ENCODE measurements at regions not wholly inside any gene's neighbourhood (a gene's known extent, or its start where the extent isn't known, plus 50 kb on each side); places are given as distances from the start of the nearest gene placed in this dataset.
"Not testable (repeated sequence)": the region's sequence is repeated elsewhere in the genome, so short reads cannot be mapped to it uniquely, and the experiment has no call there.

DNA sequence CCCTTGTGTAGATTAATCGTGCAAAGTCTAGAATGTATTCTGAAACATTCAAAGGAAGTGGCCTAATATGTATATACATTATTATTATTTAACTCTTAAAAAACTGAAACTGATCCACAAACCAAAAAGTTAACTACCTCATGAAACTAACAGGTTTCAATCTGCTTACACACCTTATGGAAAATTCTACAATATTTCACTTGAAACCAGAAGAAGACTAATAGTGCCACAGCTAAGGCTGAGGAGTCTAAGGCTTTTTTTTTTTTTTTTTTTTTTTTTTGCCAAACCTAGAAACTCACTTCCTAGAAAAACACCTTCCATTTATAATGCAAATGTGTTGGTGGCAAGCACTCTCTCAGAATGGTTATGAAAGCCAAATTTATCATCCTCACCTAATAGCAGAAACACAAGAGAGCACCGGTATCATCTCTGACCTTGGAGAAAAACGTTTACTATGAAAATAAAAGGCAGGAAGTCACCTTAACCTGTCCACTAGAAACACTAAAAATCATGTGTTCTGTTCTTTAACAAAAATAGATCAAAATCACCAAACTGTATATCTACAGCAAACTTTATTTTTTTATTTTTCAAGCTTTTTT, 586.1 kb downstream of the FRK start:
- no peak for TF ChIP-seq Cebpa-rat (IDR thresholded peaks at IDR 0.05)
- Histone ChIP-seq H3K9me3 (no peaks in the 10 kb centered on the region), H3K4me3 (no peak overlapping the region), H3K27me3 (no peaks in the 10 kb centered on the region), H3K27ac (no peak overlapping the region), H3K36me3 (no peaks in the 10 kb centered on the region), H3K9ac (no peak overlapping the region), H3K4me2 (no peak overlapping the region), H4K20me1 (no peaks in the 10 kb centered on the region), H3K4me1 (no peaks in the 10 kb centered on the region)

DNA sequence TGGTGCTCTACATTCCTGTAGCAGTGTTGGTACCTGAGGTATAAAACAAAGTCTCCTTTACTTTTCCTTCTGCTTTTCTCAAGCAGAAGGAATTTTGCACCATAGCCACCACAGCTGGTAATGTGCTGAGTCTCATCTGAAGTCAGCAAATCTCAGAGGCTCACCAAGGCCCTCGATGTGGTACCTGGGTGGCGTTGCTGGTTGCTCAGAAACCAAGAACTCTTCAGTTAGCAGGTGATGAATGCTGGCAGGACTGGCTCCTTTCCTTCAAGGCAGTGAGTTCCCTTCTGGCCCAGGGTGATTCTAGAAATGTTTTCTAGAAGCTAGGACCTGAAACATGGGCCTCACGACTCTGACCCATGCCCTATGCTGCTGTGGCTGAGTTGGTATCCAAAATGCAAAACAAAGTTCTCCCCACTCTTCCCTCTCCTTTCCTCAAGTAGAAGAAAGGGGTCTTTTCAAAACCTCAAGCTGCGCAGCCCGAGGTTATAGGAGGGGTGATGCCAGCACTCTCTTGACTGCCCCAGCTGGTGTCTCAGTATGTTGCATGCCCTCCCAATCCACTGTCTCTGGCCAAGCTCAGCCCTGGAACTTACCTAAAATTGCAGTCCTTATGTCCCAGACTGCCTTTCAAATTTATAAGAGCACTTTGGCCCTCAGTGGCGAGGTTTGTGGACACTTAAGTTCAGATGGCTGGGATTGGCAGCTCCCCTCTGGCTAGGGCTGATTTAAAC, 592.3 kb downstream of the FRK start:
- no peaks in the 10 kb centered on the region for H4K20me1 ChIP-seq
- H3K4me2 ChIP-seq = no peak overlapping the region
- no peak overlapping the region for H3K27ac ChIP-seq
- H3K4me3 ChIP-seq = no peak overlapping the region
- no peaks in the 10 kb centered on the region for H3K36me3 ChIP-seq
- no peak for TF ChIP-seq Cebpa-rat (IDR thresholded peaks at IDR 0.05)
- H3K9ac ChIP-seq = no peak overlapping the region
- no peaks in the 10 kb centered on the region for H3K4me1 ChIP-seq
- no peaks in the 10 kb centered on the region for H3K9me3 ChIP-seq
- no peaks in the 10 kb centered on the region for H3K27me3 ChIP-seq

DNA sequence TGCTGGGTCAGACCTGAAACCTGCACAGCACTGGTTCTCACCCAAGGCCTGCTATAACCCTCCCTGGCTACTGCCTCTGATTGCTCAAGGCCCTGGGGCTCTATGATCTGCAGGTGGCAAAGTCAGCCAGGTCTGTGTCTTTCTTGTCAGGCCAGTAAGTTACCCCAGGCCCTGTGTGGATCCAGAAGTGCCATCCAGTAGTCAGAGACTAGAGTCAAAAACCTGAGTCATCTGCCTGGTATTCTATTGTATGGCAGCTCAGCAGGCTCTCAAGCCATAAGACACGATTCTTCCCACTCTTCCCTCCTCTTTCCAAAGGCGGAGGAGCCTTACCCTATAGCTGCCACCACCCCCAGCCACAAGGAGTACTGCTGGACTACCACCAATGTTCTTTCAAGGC, 593.0 kb downstream of the FRK start:
- no peaks in the 10 kb centered on the region for H3K4me1 ChIP-seq
- TF ChIP-seq Cebpa-rat (IDR thresholded peaks at IDR 0.05) = no peak
- no peaks in the 10 kb centered on the region for H3K9me3 ChIP-seq
- H3K4me3 ChIP-seq = no peak overlapping the region
- no peak overlapping the region for H3K27ac ChIP-seq
- H3K9ac ChIP-seq = no peak overlapping the region
- H3K27me3 ChIP-seq = no peaks in the 10 kb centered on the region
- H4K20me1 ChIP-seq = no peaks in the 10 kb centered on the region
- H3K4me2 ChIP-seq = no peak overlapping the region
- no peaks in the 10 kb centered on the region for H3K36me3 ChIP-seq

DNA sequence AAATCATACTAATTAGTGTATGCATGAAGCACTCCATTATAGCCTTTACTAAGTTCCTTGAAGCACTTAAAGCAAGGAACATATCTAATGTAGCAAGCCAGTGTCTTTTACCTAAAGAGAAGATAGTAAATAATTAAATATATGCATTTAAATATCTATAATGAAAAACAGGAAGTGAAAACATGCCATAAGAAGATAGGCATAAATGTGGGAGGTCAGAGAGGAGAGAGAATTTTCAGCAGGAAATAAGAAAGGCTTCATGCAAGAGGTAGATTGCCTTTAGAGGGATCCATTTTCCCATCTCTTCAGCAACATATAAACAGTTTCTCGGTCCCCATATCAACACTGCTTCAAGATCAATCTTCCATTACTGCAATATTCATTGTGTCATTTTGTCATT, 599.8 kb downstream of the FRK start:
- TF ChIP-seq Cebpa-rat (IDR thresholded peaks at IDR 0.05) = no peak
- no peaks in the 10 kb centered on the region for H4K20me1 ChIP-seq
- no peaks in the 10 kb centered on the region for H3K9me3 ChIP-seq
- H3K27ac ChIP-seq = no peak overlapping the region
- no peak overlapping the region for H3K4me2 ChIP-seq
- H3K4me1 ChIP-seq = no peaks in the 10 kb centered on the region
- H3K27me3 ChIP-seq = no peaks in the 10 kb centered on the region
- no peak overlapping the region for H3K9ac ChIP-seq
- no peak overlapping the region for H3K4me3 ChIP-seq
- H3K36me3 ChIP-seq = no peaks in the 10 kb centered on the region

DNA sequence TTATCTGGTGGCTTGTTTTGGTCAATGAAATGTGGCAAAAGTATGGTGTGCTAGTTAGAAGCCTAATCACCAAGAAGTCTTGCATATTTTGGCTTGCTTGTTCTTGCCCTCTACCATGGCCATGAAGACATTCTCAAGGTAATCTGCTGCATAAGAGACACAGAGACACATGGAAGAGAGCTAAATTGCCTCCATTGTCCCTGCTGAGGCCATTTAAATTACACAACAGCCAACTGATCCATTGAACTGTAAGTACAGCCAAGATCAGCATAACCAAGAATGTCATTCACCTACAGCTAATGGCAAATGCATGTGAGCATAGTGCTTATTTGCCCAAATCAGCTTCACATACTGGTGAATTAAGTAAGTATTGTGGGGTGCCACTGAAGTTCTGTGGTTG, 603.8 kb downstream of the FRK start:
- H3K4me1 ChIP-seq = no peaks in the 10 kb centered on the region
- no peaks in the 10 kb centered on the region for H4K20me1 ChIP-seq
- H3K36me3 ChIP-seq = no peaks in the 10 kb centered on the region
- H3K9me3 ChIP-seq = no peaks in the 10 kb centered on the region
- no peak overlapping the region for H3K9ac ChIP-seq
- H3K27me3 ChIP-seq = no peaks in the 10 kb centered on the region
- no peak overlapping the region for H3K4me3 ChIP-seq
- H3K27ac ChIP-seq = no peak overlapping the region
- no peak for TF ChIP-seq Cebpa-rat (IDR thresholded peaks at IDR 0.05)
- no peak overlapping the region for H3K4me2 ChIP-seq

DNA sequence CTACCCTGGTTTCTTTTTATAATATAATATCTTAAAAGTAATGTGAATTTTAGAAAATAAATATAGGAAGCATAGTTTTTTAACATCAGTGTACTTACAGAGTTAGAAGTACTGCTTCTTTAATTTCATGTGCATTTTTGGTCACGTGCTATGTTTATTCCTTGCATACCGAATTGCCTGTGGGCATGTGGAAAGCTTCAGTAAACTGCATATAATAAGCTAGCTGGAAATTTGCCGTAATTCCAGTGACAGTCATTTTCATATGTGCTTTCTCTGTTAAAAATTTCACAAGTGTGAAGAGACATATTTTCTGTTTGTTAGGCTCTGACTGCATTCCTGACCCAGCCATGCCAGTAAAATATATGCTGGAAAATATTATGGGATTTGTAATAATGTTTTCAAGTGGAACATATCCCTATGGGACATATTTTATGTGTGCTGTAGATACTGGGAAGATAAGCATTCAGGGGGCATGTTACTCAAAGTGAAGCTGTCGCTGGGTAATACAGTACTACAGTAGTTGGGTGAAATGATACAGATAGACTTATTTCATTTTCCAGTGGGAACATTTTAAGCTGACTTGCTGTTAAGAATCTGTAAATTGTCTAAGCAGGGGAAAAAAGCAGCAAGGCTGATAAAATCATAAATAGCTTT, 616.7 kb downstream of the FRK start:
- no peaks in the 10 kb centered on the region for H3K36me3 ChIP-seq
- no peaks in the 10 kb centered on the region for H4K20me1 ChIP-seq
- H3K9me3 ChIP-seq = no peaks in the 10 kb centered on the region
- no peak overlapping the region for H3K4me2 ChIP-seq
- no peak overlapping the region for H3K4me3 ChIP-seq
- no peak overlapping the region for H3K27ac ChIP-seq
- H3K9ac ChIP-seq = no peak overlapping the region
- H3K4me1 ChIP-seq = no peaks in the 10 kb centered on the region
- no peak for TF ChIP-seq Cebpa-rat (IDR thresholded peaks at IDR 0.05)
- H3K27me3 ChIP-seq = no peaks in the 10 kb centered on the region

DNA sequence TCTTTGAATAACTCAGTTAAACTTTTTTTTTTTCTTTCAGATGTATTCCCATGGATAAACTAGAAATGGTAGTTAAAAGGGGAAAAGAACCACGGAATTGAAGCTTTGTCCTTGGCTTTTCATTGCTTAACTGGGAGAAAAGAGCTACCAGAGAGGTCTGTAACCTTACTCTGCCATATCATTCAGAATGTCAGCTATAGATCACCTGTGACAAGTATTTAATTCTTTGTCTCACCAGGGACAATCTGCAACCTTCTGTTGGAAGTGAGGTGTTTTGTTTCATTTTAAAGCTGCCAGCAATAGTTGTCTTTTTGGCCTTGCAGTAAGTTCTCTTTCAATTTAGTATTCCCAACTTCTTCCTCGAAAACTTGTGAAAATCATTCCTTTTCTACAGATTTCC, 618.4 kb downstream of the FRK start:
- Histone ChIP-seq H3K27me3 (no peaks in the 10 kb centered on the region), H4K20me1 (no peaks in the 10 kb centered on the region), H3K27ac (no peak overlapping the region), H3K9me3 (no peaks in the 10 kb centered on the region), H3K4me1 (no peaks in the 10 kb centered on the region), H3K36me3 (no peaks in the 10 kb centered on the region), H3K9ac (no peak overlapping the region), H3K4me2 (no peak overlapping the region), H3K4me3 (no peak overlapping the region)
- no peak for TF ChIP-seq Cebpa-rat (IDR thresholded peaks at IDR 0.05)

DNA sequence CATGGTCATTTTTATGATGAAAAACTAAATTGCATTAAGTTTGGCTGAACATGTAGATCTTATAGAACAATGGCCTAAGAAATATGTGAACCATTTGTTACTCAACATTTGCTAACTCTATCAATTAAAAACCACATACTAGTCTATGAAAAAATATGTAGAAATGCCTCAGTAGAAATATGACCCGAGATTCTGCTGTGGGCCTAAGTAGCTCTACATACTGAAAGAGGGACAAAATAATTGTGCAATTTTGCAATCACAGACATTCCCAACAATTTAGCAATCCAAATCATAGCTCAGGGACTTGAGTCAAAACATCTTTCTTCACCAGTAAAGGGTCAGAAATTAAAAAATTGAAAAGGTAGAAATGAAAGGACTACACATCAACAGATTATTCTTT, 619.0 kb downstream of the FRK start:
- H3K9ac ChIP-seq = no peak overlapping the region
- H3K27ac ChIP-seq = no peak overlapping the region
- no peak overlapping the region for H3K4me3 ChIP-seq
- no peaks in the 10 kb centered on the region for H4K20me1 ChIP-seq
- no peaks in the 10 kb centered on the region for H3K9me3 ChIP-seq
- H3K4me2 ChIP-seq = no peak overlapping the region
- no peak for TF ChIP-seq Cebpa-rat (IDR thresholded peaks at IDR 0.05)
- no peaks in the 10 kb centered on the region for H3K36me3 ChIP-seq
- no peaks in the 10 kb centered on the region for H3K27me3 ChIP-seq
- no peaks in the 10 kb centered on the region for H3K4me1 ChIP-seq

DNA sequence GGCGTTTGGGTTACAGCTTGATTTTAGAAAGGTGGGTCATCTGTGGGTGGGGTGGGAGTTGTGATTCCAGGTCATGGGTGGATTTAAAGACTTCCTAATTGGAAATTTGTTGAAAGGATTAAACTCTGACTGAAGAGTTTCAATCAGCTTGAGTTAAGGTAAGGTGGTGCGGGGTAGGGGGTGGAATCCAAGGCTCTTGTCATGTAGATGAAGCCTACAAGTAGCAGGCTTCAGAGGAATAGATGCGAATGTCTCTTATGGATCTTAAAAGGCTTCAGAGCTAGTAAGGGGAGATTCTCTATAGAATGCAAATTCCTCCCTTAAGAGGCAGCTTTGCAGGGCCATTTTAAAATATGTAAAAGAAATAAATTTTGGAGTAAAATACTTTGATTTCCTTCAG, 645.3 kb downstream of the FRK start:
- H3K4me1 ChIP-seq = no peaks in the 10 kb centered on the region
- H3K9me3 ChIP-seq = peaks cover 5% of the 10 kb centered on the region
- H3K27ac ChIP-seq = no peak overlapping the region
- no peak for TF ChIP-seq Cebpa-rat (IDR thresholded peaks at IDR 0.05)
- H3K9ac ChIP-seq = no peak overlapping the region
- no peaks in the 10 kb centered on the region for H3K27me3 ChIP-seq
- no peaks in the 10 kb centered on the region for H4K20me1 ChIP-seq
- H3K4me3 ChIP-seq = no peak overlapping the region
- H3K4me2 ChIP-seq = no peak overlapping the region
- no peaks in the 10 kb centered on the region for H3K36me3 ChIP-seq

DNA sequence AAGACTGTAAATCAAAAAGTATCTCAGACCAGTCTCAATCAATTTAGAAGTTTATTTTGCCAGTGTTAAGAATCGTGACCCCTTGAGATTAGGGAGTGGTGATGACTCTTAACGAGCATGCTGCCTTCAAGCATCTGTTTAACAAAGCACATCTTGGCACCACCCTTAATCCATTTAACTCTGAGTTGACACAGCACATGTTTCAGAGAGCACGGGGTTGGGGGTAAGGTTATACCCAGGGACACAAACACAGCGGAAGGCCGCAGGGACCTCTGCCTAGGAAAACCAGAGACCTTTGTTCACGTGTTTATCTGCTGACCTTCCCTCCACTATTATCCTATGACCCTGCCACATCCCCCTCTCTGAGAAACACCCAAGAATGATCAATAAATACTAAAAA, 645.8 kb downstream of the FRK start:
- not testable (repeated sequence) for H3K27me3 ChIP-seq, H4K20me1 ChIP-seq, H3K36me3 ChIP-seq, H3K4me1 ChIP-seq, H3K27ac ChIP-seq, H3K4me2 ChIP-seq, H3K4me3 ChIP-seq, H3K9me3 ChIP-seq, H3K9ac ChIP-seq

Data from BLaER1 (cell line).